Ectodermal cell (in vitro differentiated cells): ENCODE measurements at regions not wholly inside any gene's neighbourhood (a gene's known extent, or its start where the extent isn't known, plus 50 kb on each side); places are given as distances from the start of the nearest gene placed in this dataset.

Experiments
- H3K27ac ChIP-seq: 2 replicates; pipeline ENCODE4 v1.7.0; 2013; ENCODE audit warnings: mild to moderate bottlenecking, low read depth, low read length; ENCODE audit not compliant: insufficient read depth, poor library complexity, severe bottlenecking
- H3K27me3 ChIP-seq: 2 replicates; pipeline ENCODE4 v1.7.0; 2013; ENCODE audit warnings: mild to moderate bottlenecking, low read length; ENCODE audit not compliant: insufficient read depth, control insufficient read depth, poor library complexity, severe bottlenecking
- H3K36me3 ChIP-seq: one replicate; pipeline ENCODE4 v1.7.0; 2013; ENCODE audit warnings: low read length; ENCODE audit not compliant: control insufficient read depth, insufficient read depth
- H3K4me1 ChIP-seq: one replicate; pipeline ENCODE4 v1.7.0; 2013; ENCODE audit warnings: low read length; ENCODE audit not compliant: control insufficient read depth, insufficient read depth
- H3K4me3 ChIP-seq: 2 replicates; pipeline ENCODE4 v1.7.0; 2013; ENCODE audit warnings: low read depth, low read length, control low read depth; ENCODE audit not compliant: insufficient read depth
- H3K9me3 ChIP-seq: 2 replicates; pipeline ENCODE4 v1.7.0; 2013; ENCODE audit warnings: mild to moderate bottlenecking, low read length, moderate library complexity; ENCODE audit not compliant: control insufficient read depth
- WGBS, 2 experiments: methylation state at CpG; one replicate each; pipeline ENCODE4 v1.1.7; 2013; ENCODE audit warnings: missing lambda C conversion rate in 2 of 2; 5-methylcytosine and 5-hydroxymethylcytosine counted together

DNA sequence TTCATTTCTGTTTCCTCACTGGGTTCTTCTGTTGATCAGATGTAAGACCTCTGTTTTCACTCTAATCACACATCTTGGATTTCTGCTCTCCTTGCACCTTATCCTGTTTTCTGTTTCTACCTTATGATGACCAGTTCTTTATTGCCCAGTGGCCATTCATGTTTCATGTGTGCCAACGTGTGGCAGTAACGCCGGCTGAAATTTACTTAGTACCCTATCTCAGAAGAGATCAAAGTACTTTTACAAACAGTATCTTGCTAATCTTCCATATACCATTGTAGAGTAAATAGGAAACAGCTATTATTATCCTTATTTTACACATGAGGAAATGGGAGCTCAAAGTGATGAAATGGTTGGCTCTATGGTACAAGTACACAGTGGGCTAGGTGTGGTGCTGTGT, 74.0 kb downstream of the GATA3 start:
- H3K36me3 ChIP-seq: no peaks in the 10 kb centered on the region
- no peaks in the 10 kb centered on the region for H3K9me3 ChIP-seq
- 95 to 100% methylated on average over 3 of the region's 3 CpGs for WGBS, 2 experiments
- H3K27ac ChIP-seq: no peak overlapping the region
- no peak overlapping the region for H3K4me3 ChIP-seq
- H3K4me1 ChIP-seq: no peaks in the 10 kb centered on the region
- no peaks in the 10 kb centered on the region for H3K27me3 ChIP-seq

DNA sequence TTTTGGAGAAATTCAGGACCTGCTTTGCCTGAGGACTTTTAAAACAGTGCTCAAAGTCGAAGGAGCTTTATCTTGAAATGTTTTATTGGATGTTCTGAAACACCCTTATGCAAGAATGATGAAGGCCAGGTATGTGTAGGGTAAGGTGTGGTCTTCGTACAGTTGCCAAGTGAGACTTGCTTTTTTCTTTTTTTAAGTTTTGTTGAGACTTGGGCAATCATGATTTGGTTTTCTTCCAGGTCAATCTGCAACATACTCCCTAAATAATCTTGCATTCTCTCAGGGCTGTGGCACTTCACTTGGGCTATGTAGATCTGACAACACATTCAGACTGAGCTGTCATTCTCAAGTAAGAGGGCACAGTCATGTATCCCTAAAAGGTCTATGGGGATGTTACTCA, 75.0 kb downstream of the GATA3 start:
- Histone ChIP-seq H3K36me3 (no peaks in the 10 kb centered on the region), H3K27me3 (no peaks in the 10 kb centered on the region), H3K9me3 (no peaks in the 10 kb centered on the region), H3K27ac (no peak overlapping the region), H3K4me3 (no peak overlapping the region), H3K4me1 (no peaks in the 10 kb centered on the region)
- 81 to 85% methylated on average over 2 of the region's 2 CpGs for WGBS, 2 experiments

GRCh38 chr10:8130973-8131911, 76.8 kb downstream of the GATA3 start:
- WGBS, 2 experiments: 92 to 93% methylated on average over 8 of the region's 8 CpGs
- H3K4me1 ChIP-seq: no peaks in the 10 kb centered on the region
- no peak overlapping the region for H3K27ac ChIP-seq
- H3K36me3 ChIP-seq: no peaks in the 10 kb centered on the region
- H3K9me3 ChIP-seq: no peaks in the 10 kb centered on the region
- H3K27me3 ChIP-seq: no peaks in the 10 kb centered on the region
- H3K4me3 ChIP-seq: no peak overlapping the region

- no peak overlapping the region for H3K27ac ChIP-seq
- no peaks in the 10 kb centered on the region for H3K9me3 ChIP-seq
- no peak overlapping the region for H3K4me3 ChIP-seq
- H3K36me3 ChIP-seq: no peaks in the 10 kb centered on the region
- H3K27me3 ChIP-seq: no peaks in the 10 kb centered on the region
- no peaks in the 10 kb centered on the region for H3K4me1 ChIP-seq
- WGBS, 2 experiments: 89 to 92% methylated on average over 7 of the region's 8 CpGs
Observed at GRCh38 chr10:8133146-8133545, 78.7 kb downstream of the GATA3 start.

DNA sequence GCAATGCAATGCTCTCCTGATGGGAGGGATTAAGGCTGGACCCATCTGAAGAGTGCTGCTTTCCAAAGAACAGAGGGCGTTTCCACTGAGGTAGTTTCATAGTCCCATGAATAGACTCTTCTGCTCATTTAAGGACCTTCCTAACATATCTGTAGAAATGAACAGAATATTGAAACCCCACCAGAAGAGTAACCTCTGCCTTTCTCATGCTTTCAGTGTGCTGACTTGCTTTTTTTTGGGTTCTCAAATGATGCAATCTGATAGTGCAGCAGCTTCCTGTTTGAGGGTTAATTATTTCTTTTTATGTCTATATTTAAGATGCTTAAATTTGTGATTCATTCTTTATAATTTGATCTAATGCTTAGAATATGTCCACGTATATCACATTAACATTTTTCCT, 82.2 kb downstream of the GATA3 start:
- H3K36me3 ChIP-seq: no peaks in the 10 kb centered on the region
- no peaks in the 10 kb centered on the region for H3K9me3 ChIP-seq
- H3K4me1 ChIP-seq: no peaks in the 10 kb centered on the region
- WGBS, 2 experiments: 82 to 96% methylated on average over 2 of the region's 2 CpGs
- no peak overlapping the region for H3K27ac ChIP-seq
- no peaks in the 10 kb centered on the region for H3K27me3 ChIP-seq
- H3K4me3 ChIP-seq: no peak overlapping the region

GRCh38 chr10:8137272-8137681, 82.8 kb downstream of the GATA3 start:
- H3K4me3 ChIP-seq: no peak overlapping the region
- WGBS, 2 experiments: 93 to 97% methylated on average over 6 of the region's 6 CpGs
- no peak overlapping the region for H3K27ac ChIP-seq
- H3K9me3 ChIP-seq: no peaks in the 10 kb centered on the region
- no peaks in the 10 kb centered on the region for H3K4me1 ChIP-seq
- no peaks in the 10 kb centered on the region for H3K36me3 ChIP-seq
- H3K27me3 ChIP-seq: no peaks in the 10 kb centered on the region

DNA sequence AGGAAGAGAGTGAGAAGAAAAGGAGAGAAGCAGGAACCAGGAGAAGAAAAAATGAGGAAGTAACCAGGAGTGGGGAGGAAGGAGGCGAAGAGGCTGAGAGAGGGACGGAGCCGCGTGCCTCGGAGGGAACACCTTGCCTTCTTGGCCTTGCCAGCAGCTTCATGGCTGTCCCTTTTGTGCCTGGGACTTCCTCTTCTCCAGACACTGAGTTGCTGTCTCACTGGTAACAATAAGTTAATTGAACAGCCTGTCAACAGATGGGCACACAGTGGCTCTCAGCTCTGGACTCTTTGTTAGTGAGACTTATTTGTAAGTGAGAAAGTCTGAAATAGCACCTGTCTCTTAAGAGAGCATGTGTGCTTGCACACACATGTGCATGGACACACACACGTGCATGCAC, 83.2 kb downstream of the GATA3 start:
- no peaks in the 10 kb centered on the region for H3K27me3 ChIP-seq
- no peak overlapping the region for H3K4me3 ChIP-seq
- no peaks in the 10 kb centered on the region for H3K36me3 ChIP-seq
- no peaks in the 10 kb centered on the region for H3K4me1 ChIP-seq
- 91 to 93% methylated on average over 6 of the region's 6 CpGs for WGBS, 2 experiments
- no peak overlapping the region for H3K27ac ChIP-seq
- H3K9me3 ChIP-seq: no peaks in the 10 kb centered on the region

GRCh38 chr10:8138471-8138870, 84.0 kb downstream of the GATA3 start:
- Histone ChIP-seq H3K27me3 (no peaks in the 10 kb centered on the region), H3K4me1 (no peaks in the 10 kb centered on the region), H3K9me3 (no peaks in the 10 kb centered on the region), H3K4me3 (no peak overlapping the region), H3K36me3 (no peaks in the 10 kb centered on the region), H3K27ac (no peak overlapping the region)
- 86 to 94% methylated on average over 3 of the region's 3 CpGs for WGBS, 2 experiments

DNA sequence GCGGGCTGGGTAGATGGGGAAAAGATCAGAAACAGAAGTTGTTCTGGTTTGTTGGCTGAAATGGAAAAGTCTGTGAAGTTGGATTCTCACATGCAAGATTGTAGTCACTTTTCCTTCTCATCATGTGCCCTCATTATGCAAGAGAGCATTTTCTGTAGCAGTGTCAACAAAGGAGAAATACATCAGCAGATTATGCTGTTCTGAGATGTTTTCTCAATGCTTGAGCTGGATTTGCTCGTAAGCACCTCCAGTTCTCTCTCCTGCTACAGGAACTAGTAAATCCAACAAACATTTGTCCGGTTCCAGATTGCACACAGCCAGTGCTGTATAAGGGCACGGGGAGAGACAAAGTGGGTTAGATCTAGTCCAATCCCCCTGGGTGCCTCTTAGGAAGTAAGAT, 90.0 kb downstream of the GATA3 start:
- Histone ChIP-seq H3K27me3 (no peaks in the 10 kb centered on the region), H3K4me3 (no peak overlapping the region), H3K4me1 (no peaks in the 10 kb centered on the region), H3K27ac (no peak overlapping the region), H3K9me3 (no peaks in the 10 kb centered on the region), H3K36me3 (no peaks in the 10 kb centered on the region)
- WGBS, 2 experiments: 92 to 97% methylated on average over 4 of the region's 4 CpGs

DNA sequence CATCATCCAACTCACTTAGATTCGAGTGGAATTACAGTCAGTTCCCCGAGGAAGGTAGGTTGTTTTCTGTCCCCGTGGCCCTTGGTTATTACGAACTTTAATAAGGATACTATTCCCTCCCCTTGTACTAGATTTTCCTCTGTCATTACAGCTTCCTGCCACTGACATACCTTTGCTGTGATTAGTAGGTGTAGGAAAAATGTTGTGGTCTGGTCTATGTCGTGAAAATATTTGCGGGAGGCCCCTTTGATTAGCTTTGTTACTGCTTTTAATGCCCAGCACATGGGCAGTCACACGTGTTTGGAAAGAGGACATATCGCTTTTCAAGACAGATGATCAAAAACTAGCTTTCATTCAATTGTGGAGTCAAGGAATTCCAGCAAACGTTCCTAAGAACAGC, 92.2 kb downstream of the GATA3 start:
- no peaks in the 10 kb centered on the region for H3K27me3 ChIP-seq
- no peaks in the 10 kb centered on the region for H3K36me3 ChIP-seq
- no peaks in the 10 kb centered on the region for H3K4me1 ChIP-seq
- H3K9me3 ChIP-seq: no peaks in the 10 kb centered on the region
- WGBS, 2 experiments: 83 to 84% methylated on average over 9 of the region's 9 CpGs
- no peak overlapping the region for H3K4me3 ChIP-seq
- no peak overlapping the region for H3K27ac ChIP-seq
